GM21737 (cell line): ENCODE measurements at regions not wholly inside any gene's neighbourhood (a gene's known extent, or its start where the extent isn't known, plus 50 kb on each side); places are given as distances from the start of the nearest gene placed in this dataset.

Source experiments
- ATAC-seq: cut with Tn5 transposase; IDR thresholded peaks from one replicate; pipeline ENCODE4 v1.9.1; 2021; ENCODE audit warnings: mild to moderate bottlenecking, moderate library complexity; ENCODE audit not compliant: unreplicated experiment

DNA sequence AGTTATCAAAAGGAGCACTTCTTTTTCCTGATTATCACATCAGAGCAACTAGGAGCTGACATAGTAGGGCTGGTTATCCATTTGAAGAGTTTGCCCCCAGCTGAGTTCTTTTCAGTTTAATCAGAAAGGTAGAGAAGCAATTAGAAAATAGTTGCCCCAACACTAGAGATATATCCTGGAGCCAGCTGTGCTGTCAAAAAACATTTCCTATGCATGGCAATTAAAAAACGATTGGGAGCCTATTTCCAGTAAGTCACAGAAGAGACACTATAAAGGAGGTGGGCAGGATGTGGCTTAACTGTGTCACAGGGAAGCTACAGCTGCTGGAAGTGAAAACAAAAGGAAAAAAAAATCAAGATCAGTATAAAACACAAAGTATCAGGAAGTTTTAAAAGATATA lies 155.7 kb upstream of the SLITRK1 start:
- ATAC-seq: no peak

- no peak for ATAC-seq
Measured at GRCh38 chr13:84032116-84032515, 149.8 kb upstream of the SLITRK1 start.

DNA sequence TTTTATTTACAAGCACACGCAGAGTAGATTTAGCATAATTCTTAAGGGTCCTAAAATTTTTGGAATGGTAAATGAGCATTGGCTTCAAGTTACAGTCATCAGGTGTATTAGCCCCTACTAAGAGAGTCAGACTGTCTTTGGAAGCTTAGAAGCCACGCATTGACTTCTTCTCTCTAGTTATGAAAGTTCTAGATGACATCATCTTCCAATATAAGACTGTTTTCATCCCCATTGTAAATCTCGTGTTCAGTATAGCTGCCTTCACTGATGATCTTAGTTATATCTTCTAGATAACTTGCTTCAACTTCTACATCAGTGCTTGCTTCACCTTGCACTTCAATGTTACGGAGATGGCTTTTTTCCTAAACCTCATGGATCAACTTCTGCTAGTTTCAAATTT lies 148.8 kb upstream of the SLITRK1 start:
- no peak for ATAC-seq

DNA sequence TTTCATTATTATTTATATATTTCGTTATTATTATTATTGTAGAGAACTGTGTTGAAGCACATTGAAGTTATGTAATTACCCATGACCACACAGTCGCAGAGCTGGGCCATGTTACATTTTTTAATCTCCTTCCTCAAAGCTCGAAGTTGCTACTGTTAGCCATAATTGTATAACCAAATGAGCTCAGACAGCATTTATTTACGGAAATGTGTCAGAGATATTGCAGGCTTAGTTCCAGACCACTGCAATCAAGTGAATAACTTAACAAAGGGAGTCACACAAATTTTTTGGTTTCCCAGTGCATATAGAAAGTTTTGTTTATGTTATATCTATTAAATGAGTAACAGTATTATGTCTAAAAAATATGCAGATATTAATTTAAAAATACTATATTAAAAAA lies 147.1 kb upstream of the SLITRK1 start:
- ATAC-seq: no peak

DNA sequence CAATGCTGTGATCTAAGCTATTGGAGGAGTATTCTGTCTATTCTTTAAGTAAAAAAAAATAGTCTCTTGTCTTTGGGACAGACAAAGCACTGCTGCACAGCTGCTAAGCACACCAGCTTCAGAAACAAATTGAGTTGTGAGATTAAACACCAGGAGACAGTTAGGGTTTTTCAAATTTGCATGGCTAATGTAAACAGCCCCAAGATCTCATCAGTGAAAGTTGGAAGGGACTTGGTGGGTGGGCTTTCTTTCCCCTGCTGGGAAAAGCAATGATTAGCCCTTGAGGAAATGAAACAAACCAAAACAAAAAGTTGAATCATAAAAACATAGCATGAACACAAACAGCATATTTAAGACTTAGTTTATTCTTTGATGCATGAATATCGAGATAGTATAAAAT lies 143.6 kb upstream of the SLITRK1 start:
- no peak for ATAC-seq

DNA sequence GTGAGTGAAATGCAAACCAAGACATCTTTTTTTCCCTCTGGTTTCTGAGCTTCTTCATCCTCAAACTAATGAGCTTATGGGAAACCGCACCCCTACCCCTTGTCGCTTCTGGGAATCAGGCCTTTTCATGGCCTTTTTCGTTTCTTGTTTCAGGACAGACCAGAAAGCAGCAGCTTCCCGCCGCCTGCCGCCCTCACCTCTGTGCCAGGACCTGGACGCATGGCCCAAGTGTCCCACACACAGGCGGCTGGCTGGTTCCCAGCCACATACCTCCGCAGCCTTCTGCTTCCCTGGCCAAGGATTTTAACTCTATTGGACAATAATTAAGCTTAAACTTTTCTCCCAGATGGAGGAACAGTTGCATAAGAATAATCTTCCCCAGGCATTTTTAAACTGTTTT lies 114.1 kb upstream of the SLITRK1 start:
- ATAC-seq: no peak

GRCh38 chr13:83995930-83996329 lies 113.7 kb upstream of the SLITRK1 start:
- no peak for ATAC-seq

DNA sequence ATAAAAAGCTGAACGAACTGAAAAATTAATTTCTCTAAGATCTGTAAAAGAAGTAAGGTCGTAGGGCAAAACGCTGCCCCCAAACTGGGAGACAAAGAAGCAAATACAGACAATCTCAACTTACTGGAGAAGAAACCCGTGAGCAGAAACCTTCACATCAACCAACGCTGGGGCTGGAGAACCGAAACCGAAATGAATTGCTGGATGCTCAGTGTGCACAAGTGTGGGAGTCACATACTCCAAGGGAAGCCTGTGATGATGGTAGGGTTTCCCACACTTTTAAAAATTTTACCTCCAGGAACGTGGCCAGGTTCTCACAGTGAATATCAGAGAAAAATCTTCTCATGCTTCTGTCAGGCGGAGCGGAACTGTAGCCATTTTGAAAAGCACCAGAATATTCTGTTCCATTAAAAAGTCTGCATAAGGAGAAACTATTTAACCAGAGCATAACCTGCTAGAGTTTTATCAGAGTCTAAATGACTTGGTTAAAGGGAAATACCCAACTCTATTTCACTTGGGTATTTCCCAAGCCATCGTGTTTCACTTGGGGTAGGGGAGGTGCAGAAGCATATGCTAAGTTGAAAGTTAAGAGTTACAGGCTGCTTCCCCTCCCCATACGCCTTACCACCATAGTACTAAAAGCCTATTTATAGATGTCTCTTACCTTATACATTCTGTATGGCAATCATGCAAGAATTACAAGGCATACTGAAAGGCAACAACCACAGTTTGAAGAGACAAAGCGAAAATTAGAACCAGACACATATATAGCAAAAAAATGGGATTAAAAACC lies 110.5 kb upstream of the SLITRK1 start:
- no peak for ATAC-seq

DNA sequence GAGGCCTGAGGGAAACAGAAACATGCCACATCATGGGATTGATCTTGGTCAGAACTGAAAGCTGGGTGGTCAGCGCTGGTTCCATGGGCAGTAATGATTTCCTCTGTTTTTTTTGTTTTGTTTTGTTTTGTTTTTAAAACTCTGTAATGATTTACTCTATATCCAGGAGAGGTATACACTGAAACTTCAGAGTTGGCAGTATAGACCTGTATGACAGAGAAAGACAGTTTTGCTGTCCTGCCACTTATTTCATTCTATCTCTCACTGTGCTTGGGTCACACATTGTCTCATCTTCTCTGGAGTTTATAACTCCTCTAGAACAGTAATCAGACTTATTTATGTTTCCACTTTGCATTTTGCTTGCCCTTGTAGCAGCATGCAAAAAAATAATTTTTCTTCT lies 105.1 kb upstream of the SLITRK1 start:
- ATAC-seq: no peak

- ATAC-seq: no peak
Measured at GRCh38 chr13:83984793-83985192, 102.5 kb upstream of the SLITRK1 start.

DNA sequence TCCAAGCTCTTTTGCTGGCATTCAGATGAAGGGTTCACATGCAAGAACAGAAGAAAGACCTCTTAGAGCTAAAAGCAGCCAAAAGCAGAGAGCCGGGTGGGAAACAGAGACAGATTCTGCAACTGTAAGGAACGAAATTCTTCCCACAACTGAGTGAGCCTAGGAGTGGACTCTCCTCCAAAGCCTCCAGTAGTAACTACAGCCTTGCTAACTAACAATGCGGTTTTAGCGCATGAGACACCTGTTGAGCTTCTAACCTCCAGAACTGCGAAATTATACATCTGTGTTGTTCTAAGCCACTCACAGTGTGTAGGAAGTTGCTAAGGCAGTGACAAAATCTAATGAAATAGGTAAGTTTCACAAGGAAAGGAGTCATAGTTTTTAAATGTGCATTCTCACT lies 98.1 kb upstream of the SLITRK1 start:
- no peak for ATAC-seq

- no peak for ATAC-seq
Measured at GRCh38 chr13:83975655-83976165, 93.4 kb upstream of the SLITRK1 start.

DNA sequence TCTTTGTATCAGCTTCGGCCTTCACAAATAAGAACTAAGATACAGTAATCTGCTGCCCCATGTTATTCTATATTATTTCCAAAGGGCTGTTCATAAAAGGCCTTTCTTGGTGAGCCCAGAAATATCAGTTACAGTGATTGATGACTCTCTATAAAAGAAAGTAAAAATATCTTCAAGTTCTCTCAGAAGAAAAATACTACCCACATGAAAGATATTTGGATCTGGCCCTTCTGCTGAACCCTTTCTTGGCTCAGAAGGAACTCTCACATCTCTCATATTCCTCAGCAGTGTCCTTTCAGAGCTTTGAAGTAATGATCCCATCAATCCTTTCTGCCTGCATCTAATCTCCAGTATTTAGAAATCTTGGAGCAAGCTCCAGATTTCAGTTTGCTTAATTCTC lies 76.3 kb upstream of the SLITRK1 start:
- no peak for ATAC-seq

GRCh38 chr13:83955011-83955410 lies 72.7 kb upstream of the SLITRK1 start:
- no peak for ATAC-seq

GRCh38 chr13:83953916-83954315 lies 71.6 kb upstream of the SLITRK1 start:
- no peak for ATAC-seq

DNA sequence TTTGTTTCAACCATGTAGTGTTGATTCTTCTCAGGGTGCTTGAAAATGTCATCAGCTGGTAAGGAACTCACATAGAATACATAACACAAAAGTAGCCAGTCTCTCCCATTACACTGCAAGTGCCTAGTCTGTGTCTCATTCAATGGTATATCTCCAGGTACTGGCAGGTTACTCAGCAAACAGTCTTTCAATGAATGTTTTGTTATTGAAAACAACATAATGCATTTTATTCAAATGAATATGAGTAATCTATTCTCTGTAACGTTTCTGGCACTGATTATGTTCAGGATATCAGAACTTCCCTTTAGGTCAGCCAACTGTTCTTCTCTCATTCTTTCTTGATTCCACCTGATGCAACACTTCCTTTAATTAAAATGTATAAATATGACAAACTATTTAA lies 68.0 kb upstream of the SLITRK1 start:
- no peak for ATAC-seq

- ATAC-seq: no peak
Measured at GRCh38 chr13:83943530-83944279, 61.4 kb upstream of the SLITRK1 start.

DNA sequence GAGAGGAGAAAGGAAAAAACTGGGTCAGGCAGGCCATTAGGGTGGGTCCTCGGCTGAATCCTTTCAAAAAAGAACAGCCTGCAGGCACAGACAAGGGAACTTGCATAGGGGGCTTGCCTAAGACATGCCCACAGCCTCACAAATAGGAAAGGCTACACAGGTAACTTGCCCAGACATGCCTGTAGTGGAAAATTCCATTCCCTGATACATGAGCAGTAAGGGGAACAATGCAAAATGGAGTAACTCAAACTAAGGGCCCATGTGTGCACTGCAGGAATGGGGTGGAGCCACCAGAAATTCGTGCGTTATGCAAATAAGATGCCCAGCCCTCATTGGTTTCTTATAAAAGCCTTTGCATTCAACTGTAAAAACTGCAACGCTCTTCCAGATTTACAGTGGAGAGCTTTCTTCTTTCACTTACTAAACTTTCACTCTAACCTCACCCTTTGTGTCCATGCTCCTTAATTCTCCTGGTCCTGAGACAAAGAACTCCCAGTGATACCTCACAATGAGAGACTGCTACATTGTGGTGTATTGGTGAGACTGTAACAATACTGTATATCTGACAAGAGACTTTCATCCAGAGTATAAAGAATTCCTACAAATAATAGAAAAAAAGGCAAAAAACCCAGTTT lies 59.5 kb upstream of the SLITRK1 start:
- no peak for ATAC-seq

DNA sequence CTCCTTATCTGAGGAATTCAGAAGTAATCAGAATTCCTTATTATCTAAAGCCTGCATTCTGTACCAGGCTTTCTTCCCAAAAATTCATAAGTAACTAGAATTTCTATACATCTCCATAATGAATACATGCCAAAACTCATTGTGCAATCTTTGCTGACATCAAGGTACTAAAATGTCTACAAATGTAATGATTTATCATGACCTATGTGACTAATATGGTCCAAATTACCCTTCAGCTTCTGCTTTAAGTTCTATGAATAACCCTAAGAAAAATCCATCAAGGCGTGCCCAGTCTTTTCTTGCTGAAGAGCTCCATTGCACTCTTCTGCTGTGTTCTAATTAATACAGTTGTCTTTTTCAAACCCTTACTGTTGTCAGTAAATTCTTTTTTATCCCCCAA lies 58.5 kb upstream of the SLITRK1 start:
- no peak for ATAC-seq

DNA sequence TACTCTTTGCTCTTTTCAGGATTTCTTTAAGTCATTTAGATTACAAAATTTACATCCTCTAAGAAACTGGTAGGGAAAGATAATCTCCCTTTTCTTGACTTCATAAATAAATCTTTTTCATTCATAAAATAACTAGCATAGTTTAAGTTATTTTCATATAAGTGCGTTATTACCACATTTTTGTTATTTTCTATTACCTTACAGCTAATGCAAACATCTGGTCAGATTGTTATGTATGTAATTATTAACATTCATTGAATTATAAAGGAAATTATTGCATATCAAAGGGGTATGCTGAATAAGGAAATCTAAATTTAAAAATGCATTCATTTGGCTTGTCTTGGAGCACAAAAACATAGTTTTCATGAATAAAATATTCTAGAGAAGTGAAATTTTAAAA lies 55.3 kb upstream of the SLITRK1 start:
- ATAC-seq: no peak

DNA sequence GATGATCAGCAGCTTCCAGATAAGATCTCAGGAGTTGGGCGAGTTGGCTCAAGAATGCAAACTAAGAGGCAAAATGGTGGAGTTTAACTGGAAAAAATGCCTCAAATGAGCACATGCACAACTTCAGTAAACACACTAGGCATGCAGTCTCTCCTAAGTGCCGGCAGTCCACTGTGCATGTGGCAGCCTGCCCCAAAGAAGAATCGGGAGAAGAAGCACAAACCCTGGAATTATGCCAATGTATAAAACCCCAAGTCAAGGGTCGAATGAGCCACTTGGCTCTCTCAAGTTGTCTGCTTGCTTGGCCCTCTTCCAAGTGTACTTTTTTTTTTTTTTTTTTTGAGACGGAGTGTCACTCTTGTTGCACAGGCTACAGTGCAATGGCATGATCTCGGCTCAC lies 53.3 kb upstream of the SLITRK1 start:
- no peak for ATAC-seq
